CD4-positive, alpha-beta T cell treated with Interleukin-1 beta for 1 hour (primary cell): ENCODE measurements at regions not wholly inside any gene's neighbourhood (a gene's known extent, or its start where the extent isn't known, plus 50 kb on each side); places are given as distances from the start of the nearest gene placed in this dataset.

Experiments used
- DNase-seq, 2 donors: peaks; one replicate each; pipeline ENCODE4 v3.0.0-alpha.2; 2020 to 2022

GRCh38 chr2:206368484-206368883 is 74.8 kb upstream of the ADAM23 start:
- DNase-seq = no peak

DNA sequence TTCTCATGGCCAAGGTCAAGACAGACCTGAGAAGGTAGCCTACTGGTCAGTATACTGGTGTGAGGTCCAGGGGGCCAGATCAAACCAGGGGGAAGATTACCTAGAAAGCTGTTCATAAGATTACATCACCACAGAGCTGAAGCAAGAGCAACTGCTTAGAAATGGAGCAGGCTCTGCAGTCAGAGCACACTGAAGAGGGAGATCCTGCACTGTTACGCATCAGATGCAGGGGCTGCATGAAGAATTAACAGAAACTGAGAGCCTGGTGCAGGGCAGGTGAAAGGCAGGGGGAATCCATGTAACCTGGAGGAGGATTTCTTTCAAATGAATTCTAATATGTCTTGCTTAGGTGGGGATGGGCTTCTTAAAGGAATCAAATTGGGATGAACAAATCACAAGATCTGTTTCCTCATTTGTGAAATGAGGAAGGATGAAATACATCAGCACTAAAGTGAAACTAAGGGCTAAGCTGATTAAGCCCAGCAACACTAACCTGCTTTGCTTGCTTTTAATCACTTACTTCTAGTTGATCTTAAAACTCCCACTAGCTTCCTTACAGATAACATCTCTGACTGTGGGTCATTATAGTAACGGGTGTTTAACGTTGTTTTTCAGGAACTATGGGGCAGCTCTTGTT is 74.3 kb upstream of the ADAM23 start:
- DNase-seq = no peak

GRCh38 chr2:206375956-206376355 is 67.4 kb upstream of the ADAM23 start:
- no peak for DNase-seq

DNA sequence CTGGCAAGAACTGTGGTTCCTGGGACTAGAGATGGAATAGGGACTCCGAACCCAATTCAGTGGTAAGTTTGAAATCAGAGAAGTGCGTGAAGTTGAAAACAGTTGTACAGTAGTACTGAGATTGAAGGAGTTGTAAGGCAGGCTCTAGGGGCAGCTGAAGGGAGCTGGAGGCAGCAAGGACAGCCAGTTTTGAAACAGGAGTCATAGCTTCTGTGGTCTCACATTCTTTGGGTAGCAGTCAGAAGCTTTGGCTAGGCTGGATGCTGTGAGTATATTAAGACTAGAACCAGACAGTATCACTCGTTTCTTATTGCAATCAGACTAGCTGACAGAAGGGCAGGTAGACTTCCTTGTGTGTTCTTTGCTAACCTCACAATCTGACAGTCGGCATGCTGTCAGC is 64.5 kb upstream of the ADAM23 start:
- DNase-seq = no peak

GRCh38 chr2:206379266-206379665 is 64.1 kb upstream of the ADAM23 start:
- DNase-seq = no peak

DNA sequence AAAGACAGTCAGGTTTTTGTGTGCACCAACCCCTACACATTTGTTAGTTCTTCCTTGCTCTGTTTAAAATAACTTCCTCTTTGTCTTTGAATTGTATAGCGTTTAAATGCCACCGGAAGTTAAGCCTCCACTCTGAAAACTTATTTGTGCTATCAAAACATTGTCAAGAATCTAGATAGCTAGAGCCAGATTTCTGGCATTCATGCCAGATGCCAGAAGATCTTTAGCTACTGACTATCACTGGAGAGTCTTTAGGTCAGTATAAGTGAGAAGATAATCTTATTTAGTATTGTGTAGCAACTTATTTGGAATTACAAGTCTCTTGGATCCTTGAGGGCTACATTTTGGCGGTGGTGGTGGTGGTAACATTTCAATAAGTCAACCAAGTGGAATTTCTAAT is 63.4 kb upstream of the ADAM23 start:
- DNase-seq = no peak

DNA sequence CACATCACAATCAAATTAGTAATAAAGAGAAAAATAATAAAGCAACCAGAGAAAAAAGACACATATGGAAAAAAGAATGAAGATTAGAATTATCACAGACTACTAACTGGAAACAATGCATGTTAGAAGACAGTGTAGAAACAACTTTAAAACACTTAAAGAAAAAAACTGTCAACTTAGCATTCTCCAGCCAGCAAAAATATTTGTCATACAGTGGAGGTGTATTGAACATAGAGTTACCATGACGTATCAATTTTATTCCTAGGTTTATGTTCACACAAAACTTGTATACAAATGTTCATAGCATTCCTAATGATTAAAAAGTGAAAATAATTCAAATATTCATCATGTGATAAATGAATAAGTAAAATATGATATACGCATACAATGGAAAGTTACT is 61.5 kb upstream of the ADAM23 start:
- no peak for DNase-seq

DNA sequence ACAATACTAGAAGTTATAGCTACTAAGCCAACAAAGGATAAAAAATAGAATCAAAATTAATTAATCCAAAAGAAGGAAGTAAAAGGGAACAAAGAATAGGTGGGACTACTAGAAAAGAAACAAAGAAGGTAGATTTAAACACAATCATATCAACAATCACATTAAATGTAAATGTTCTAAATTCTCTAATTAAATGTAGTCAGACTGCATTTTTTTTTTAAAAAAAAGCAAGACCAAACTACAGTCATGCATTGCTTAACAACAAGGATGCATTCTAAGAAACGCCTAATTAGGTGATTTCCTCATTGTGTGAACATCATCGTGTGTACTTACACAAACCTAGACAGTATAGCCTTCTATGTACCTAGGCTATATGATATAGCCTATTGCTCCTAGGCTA is 59.7 kb upstream of the ADAM23 start:
- DNase-seq = no peak

DNA sequence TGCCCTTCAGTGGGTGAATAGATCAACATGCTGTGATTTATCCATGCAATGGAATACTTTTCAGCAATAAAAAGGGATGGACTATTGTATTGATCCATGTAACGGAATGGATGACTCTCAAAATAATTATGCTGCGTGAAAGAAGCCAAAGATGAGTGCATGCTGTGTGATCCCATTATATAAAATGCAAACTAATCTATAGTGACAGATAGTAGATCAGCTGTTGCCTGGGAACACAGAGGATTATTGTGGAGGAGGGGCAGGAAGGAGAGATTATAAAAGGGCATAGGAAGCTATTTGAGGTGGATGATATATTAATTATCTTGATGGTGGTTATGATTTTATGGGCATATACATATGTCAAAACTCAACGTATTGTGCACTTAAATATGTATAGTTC is 55.5 kb upstream of the ADAM23 start:
- DNase-seq = no peak

GRCh38 chr2:206388698-206389097 is 54.6 kb upstream of the ADAM23 start:
- DNase-seq = no peak

DNA sequence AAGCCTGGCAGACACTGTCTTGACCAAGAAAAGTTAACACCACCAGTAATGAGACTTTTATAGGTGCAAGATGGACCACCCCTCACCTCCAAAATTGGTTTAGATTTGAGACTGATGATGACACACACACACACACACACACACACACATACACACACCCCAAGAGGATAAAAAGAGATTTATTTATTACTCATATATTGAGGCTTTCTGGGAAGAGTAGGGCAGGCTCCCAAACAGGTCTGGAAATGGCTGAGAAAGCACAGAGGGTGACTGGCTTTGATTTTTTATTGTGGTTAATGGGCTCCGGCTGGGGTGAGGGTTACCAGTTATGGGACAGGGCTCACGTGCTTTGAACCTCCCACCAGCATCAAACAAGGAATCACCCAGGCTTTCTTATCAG is 54.2 kb upstream of the ADAM23 start:
- DNase-seq = no peak

GRCh38 chr2:206390181-206390580 is 53.2 kb upstream of the ADAM23 start:
- no peak for DNase-seq

- peak in 1 of 2 donors; percentile 10 for DNase-seq
These were observed 51.2 kb upstream of the ADAM23 start for GRCh38 chr2:206392118-206392517.
